ENCODE measurements at regions not wholly inside any gene's neighbourhood (a gene's known extent, or its start where the extent isn't known, plus 50 kb on each side); places are given as distances from the start of the nearest gene placed in this dataset.

DNA sequence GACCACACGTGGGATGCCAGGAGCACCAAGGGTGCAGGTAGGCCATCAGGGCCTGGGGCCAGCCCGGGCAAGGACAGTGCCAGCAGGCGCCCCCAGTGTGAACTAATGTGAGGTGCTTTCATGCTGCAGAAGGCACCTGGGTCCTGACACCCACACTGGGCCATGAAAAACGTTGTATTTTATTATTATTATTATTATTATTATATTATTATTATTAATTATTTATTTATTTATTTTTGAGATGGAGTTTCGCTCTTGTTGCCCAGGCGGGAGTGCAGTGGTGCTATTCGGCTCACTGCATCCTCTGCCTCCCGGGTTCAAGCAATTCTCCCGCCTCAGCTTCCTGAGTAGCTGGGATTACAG lies 1267.3 kb downstream of the BRD1 start:
- no peaks in the 10 kb centered on the region for H3K9me3 ChIP-seq (replicated peaks; ENCODE audit: insufficient read depth, low read length)

DNA sequence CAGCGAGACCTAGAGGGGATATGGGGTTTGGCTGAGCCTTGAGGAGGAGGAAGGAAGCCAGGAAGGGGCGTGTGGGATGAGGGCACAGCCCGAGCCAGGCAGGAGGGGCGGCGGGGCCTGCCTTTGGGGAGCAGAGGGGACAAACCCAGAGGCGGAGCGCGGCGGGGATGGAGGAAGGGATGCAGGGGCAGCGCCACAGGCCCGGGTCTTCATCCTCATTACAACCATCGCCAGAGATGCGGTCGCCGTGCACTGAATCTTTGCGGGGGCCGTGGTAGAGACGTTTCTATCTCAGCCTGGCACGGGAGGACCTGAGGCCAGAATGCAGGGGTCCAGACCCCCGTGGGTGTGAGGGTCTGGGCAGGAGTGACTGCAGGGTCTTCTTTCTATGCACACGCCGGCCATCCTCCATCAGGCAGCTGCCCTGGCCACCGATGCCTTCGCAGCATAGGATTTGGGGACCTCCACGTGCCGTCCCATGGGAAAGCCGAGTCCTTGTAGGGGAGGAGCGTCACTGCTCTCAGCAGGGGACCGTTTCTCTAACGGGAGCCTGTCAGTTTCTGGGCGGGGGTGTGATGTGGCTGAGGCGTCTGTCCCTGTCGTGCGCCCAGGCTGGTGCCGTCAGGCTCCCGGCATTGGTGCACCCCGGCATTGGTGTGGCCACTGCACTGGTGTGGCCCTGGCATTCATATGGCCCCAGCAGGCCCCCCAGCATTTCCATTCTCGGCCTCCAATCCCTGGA lies 1267.9 kb downstream of the BRD1 start:
- TF ChIP-seq EZH2 (optimal IDR thresholded peaks at IDR 0.05; ENCODE audit: low read depth, low read length) (no peak), EZH2phosphoT487 (IDR thresholded peaks at IDR 0.05; ENCODE audit: low read length) (no peak)
- TF ChIP-seq, protein P1, sequence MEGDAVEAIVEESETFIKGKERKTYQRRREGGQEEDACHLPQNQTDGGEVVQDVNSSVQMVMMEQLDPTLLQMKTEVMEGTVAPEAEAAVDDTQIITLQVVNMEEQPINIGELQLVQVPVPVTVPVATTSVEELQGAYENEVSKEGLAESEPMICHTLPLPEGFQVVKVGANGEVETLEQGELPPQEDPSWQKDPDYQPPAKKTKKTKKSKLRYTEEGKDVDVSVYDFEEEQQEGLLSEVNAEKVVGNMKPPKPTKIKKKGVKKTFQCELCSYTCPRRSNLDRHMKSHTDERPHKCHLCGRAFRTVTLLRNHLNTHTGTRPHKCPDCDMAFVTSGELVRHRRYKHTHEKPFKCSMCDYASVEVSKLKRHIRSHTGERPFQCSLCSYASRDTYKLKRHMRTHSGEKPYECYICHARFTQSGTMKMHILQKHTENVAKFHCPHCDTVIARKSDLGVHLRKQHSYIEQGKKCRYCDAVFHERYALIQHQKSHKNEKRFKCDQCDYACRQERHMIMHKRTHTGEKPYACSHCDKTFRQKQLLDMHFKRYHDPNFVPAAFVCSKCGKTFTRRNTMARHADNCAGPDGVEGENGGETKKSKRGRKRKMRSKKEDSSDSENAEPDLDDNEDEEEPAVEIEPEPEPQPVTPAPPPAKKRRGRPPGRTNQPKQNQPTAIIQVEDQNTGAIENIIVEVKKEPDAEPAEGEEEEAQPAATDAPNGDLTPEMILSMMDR (IDR thresholded peaks at IDR 0.05; ENCODE audit: low read length) = no peak
- H3K36me3 ChIP-seq (replicated peaks; ENCODE audit: insufficient read depth, low read length) = no peaks in the 10 kb centered on the region
- no peak overlapping the region for H3K27ac ChIP-seq (ENCODE audit: low read length)
- no peak for DNase-seq
- no peaks in the 10 kb centered on the region for H4K20me1 ChIP-seq (ENCODE audit: insufficient read depth, low read length)
- H3K9me2 ChIP-seq (replicated peaks; ENCODE audit: insufficient read depth, low read length) = no peaks in the 10 kb centered on the region
- H3K9me3 ChIP-seq (replicated peaks; ENCODE audit: insufficient read depth, low read length) = no peaks in the 10 kb centered on the region
- H3K4me3 ChIP-seq (ENCODE audit: low read length) = no peak overlapping the region
- H3K27me3 ChIP-seq (replicated peaks; ENCODE audit: insufficient read depth, low read length) = no peaks in the 10 kb centered on the region
- no peaks in the 10 kb centered on the region for H3K4me1 ChIP-seq (ENCODE audit: low read length)
- H3F3A ChIP-seq (ENCODE audit: insufficient read depth, low read length) = no peaks in the 10 kb centered on the region
- no peak overlapping the region for H3K9ac ChIP-seq (ENCODE audit: low read length)
- H3K4me2 ChIP-seq (ENCODE audit: low read depth, low read length) = no peak overlapping the region
- H3K79me2 ChIP-seq (ENCODE audit: low read length) = no peaks in the 10 kb centered on the region; the same call in 1 of the 2 replicates
- no peak overlapping the region for H2AFZ ChIP-seq (ENCODE audit: low read length)

More for the DNA sequence above, 1267.3 kb downstream of the BRD1 start:
- Histone ChIP-seq H3F3A (ENCODE audit: insufficient read depth, low read length) (no peaks in the 10 kb centered on the region), H3K27ac (ENCODE audit: low read length) (no peak overlapping the region), H3K4me2 (ENCODE audit: low read depth, low read length) (no peak overlapping the region), H2AFZ (ENCODE audit: low read length) (no peak overlapping the region), H3K4me3 (ENCODE audit: low read length) (no peak overlapping the region), H3K4me1 (ENCODE audit: low read length) (no peaks in the 10 kb centered on the region), H3K9ac (ENCODE audit: low read length) (no peak overlapping the region), H3K9me2 (replicated peaks; ENCODE audit: insufficient read depth, low read length) (no peaks in the 10 kb centered on the region), H3K79me2 (ENCODE audit: low read length) (no peaks in the 10 kb centered on the region; the same call in 1 of the 2 replicates), H4K20me1 (ENCODE audit: insufficient read depth, low read length) (no peaks in the 10 kb centered on the region), H3K27me3 (replicated peaks; ENCODE audit: insufficient read depth, low read length) (no peaks in the 10 kb centered on the region), H3K36me3 (replicated peaks; ENCODE audit: insufficient read depth, low read length) (no peaks in the 10 kb centered on the region)
- TF ChIP-seq EZH2phosphoT487 (IDR thresholded peaks at IDR 0.05; ENCODE audit: low read length) (no peak), EZH2 (optimal IDR thresholded peaks at IDR 0.05; ENCODE audit: low read depth, low read length) (no peak)
- TF ChIP-seq, protein P1 (IDR thresholded peaks at IDR 0.05; ENCODE audit: low read length) = no peak
- DNase-seq = no peak

DNA sequence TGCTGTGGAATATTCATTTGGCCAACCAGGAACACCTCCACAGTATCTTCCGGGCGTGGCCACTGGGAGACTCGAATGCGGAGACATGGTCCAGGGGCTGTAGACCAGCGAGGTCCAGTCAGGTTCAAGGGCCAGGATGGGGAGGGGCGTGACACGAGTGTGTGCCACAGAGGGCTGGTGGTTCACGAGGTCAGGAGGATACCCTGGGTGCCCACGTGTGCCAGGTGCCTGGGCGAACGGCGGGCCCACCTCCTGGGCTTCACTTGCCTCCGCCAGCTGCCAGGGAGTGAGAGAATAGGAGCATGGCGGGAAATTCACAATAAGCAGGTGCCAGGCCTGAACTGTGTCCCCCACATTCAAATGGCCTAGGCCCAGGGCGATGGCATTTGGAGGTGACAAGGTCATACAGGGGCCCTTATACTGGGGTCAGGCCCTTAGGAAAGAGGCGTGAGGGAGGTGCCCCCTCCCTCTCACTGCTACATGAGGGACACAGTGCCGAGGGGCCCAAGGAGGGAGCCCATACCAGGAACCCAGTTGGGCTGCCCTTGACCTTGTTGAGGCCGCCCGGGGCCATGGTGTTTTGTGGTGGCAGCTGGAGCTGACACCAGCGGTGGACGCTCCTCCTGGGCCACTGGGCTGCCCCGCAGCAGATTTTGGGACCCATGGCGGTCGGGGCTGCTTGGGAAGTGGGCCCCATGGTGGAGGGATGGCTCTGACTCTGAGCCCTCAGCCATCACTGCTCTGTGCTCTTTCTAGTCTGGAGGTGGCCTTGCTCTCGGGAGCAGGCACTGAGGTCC lies 1268.9 kb downstream of the BRD1 start:
- Histone ChIP-seq H3F3A (ENCODE audit: insufficient read depth, low read length) (no peaks in the 10 kb centered on the region), H3K27ac (ENCODE audit: low read length) (no peak overlapping the region), H3K36me3 (replicated peaks; ENCODE audit: insufficient read depth, low read length) (no peaks in the 10 kb centered on the region), H4K20me1 (ENCODE audit: insufficient read depth, low read length) (no peaks in the 10 kb centered on the region), H3K9me3 (replicated peaks; ENCODE audit: insufficient read depth, low read length) (no peaks in the 10 kb centered on the region), H3K4me3 (ENCODE audit: low read length) (no peak overlapping the region), H3K9ac (ENCODE audit: low read length) (no peak overlapping the region), H3K27me3 (replicated peaks; ENCODE audit: insufficient read depth, low read length) (no peaks in the 10 kb centered on the region), H2AFZ (ENCODE audit: low read length) (no peak overlapping the region), H3K9me2 (replicated peaks; ENCODE audit: insufficient read depth, low read length) (no peaks in the 10 kb centered on the region), H3K4me1 (ENCODE audit: low read length) (no peaks in the 10 kb centered on the region), H3K79me2 (ENCODE audit: low read length) (no peaks in the 10 kb centered on the region; the same call in 1 of the 2 replicates), H3K4me2 (ENCODE audit: low read depth, low read length) (no peak overlapping the region)
- TF ChIP-seq EZH2phosphoT487 (IDR thresholded peaks at IDR 0.05; ENCODE audit: low read length) = no peak
- no peak for TF ChIP-seq EZH2 (optimal IDR thresholded peaks at IDR 0.05; ENCODE audit: low read depth, low read length)
- TF ChIP-seq, protein P1 (IDR thresholded peaks at IDR 0.05; ENCODE audit: low read length) = no peak
- DNase-seq = no peak

Measured in MM.1S (cell line).